ENCODE measurements at regions not wholly inside any gene's neighbourhood (a gene's known extent, or its start where the extent isn't known, plus 50 kb on each side); places are given as distances from the start of the nearest gene placed in this dataset.

DNA sequence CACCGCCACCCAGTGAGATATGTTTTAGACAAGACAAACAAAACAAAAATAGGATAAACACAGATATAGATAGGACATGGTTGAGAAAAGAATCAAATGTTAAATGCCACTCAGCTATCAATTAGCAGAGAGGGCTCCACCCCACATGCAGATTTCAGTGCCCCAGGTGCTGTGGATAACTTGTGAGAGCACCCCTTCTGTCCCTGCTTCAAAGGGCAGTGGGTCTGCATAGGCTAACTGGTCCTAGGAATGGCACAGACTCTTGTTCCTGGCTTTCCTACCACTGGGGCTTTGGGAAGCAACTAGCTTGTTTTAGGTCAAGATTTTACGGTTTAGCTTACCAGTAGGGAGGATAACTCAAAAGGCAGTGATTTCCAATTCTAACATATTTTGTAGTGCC lies 460.3 kb downstream of the TSHZ3 start:
- no peak for ATAC-seq
- no peak for DNase-seq
- intact Hi-C loops (cut with micrococcal nuclease) = no loop called here

GRCh38 chr19:30887042-30887441 lies 462.2 kb downstream of the TSHZ3 start:
- intact Hi-C loops (cut with micrococcal nuclease) = no loop called here
- DNase-seq = no peak
- no peak for ATAC-seq

DNA sequence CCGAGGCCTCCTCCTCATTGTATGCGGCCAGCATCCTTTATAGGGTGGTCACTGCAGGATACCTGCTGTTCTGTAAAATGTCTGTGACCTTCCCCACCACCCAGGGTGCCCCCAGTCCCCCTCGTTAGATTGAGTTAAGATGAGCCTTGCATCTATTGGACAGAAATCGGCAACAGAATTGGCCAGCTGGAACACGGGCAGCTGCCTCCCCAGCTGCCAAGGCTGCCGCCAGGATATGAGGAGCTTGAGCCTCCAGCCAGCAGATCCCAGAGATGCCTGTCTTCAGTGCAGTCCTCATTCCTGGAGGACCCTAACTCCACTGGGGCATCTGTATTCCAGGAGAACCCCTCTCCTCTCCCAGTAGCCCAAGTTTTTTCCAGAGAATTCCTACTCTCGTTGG lies 463.0 kb downstream of the TSHZ3 start:
- intact Hi-C loops (cut with micrococcal nuclease) = no loop called here
- no peak for DNase-seq
- ATAC-seq = no peak

- intact Hi-C loops (cut with micrococcal nuclease) = no loop called here
- no peak for ATAC-seq
- DNase-seq = no peak
Observed at GRCh38 chr19:30884146-30884812, 465.0 kb downstream of the TSHZ3 start.

DNA sequence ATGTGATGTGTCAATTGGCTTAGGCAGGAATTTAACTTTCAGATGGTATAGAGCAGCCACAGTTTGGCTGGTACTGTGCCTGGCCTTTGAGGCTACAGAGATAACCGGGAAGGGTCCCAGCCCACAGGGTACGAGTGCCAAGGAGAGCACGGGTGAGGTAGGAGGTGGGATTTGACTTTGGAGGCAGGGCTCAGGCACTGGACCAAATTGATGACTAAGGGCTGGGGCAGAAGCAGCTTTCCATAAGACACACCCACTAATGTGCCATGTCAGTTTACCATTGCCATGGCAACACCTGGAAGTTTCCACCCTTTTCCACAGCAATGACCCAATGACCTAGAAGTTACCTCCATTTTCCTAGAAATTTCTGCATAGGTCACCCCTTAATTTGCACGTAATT lies 466.2 kb downstream of the TSHZ3 start:
- ATAC-seq (no peak), DNase-seq (no peak)
- intact Hi-C loops (cut with micrococcal nuclease) = no loop called here

DNA sequence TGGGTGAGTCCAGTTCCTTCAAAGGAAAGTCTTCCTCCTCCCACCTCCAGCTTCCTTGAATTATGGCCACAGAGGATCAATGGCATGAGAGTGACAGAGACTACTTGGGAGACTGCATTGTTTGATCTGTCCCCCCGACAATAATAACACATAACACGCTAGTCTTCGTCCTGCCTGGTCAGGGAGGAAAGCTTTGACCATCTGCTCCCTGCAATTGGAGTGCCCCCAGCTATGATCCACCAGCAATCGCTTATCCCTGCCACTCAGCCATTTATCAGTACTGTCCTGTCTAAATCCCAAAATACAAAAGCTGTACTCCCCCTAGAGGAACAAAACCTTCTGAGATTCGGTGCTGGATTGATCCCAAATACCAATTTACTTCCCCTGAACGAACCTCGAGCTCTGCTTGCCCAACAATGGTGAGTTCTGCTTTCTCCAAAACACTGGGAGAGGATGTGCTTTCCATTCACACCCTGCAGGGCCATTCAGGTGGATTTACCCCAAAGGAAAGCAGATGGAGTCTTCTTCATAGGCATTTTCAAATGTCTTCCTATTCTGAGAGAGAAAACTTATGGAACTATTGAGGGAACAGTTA lies 466.7 kb downstream of the TSHZ3 start:
- no peak for ATAC-seq
- no peak for DNase-seq
- intact Hi-C loops (cut with micrococcal nuclease) = no loop called here

DNA sequence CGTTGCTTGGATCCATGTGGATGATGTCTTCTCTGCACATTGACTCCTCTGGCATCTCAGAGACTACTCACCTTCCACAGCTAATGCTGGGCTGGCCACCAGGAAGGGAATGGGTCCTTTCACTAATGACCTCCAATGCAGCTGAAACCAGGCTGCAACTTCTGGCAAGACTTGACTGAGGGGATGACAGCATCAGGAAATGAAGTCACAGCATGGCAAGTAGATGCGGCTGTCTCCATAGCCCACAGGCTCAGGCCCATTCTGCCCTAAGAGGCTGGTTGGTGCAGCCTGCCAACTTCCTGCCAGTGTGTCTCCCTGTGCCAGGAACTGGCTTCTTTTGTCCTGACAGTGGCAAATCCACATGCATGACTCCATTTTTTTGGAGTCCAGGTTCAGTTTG lies 467.3 kb downstream of the TSHZ3 start:
- DNase-seq (no peak), ATAC-seq (no peak)
- intact Hi-C loops (cut with micrococcal nuclease) = no loop called here

GRCh38 chr19:30881281-30881680 lies 468.0 kb downstream of the TSHZ3 start:
- ATAC-seq = no peak
- DNase-seq = no peak
- intact Hi-C loops (cut with micrococcal nuclease) = no loop called here

- no peak for DNase-seq
- no peak for ATAC-seq
- intact Hi-C loops (cut with micrococcal nuclease) = no loop called here
Observed at GRCh38 chr19:30880551-30880950, 468.7 kb downstream of the TSHZ3 start.

DNA sequence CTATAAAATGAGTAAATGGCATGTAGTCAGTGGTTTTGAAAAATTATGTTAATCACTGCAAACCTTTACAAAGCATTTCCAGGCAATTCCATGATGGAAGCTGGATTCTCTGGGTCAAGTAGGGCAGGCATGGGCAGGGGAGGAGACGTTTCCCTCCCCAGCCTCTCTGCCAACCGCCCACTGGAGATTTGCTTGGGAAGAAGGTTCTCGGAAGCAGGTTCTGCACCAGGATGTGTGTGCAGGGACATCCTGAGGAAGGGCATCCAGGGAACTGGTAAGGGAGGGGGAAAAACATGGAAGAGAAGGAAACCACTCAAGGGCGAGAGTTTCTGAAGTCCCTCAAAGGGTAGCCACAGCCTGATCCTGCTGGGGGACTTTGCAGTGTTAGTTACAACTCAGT lies 469.1 kb downstream of the TSHZ3 start:
- intact Hi-C loops (cut with micrococcal nuclease) = no loop called here
- DNase-seq (no peak), ATAC-seq (no peak)

- no peak for DNase-seq
- intact Hi-C loops (cut with micrococcal nuclease) = no loop called here
- no peak for ATAC-seq
Observed at GRCh38 chr19:30879736-30880135, 469.5 kb downstream of the TSHZ3 start.

DNA sequence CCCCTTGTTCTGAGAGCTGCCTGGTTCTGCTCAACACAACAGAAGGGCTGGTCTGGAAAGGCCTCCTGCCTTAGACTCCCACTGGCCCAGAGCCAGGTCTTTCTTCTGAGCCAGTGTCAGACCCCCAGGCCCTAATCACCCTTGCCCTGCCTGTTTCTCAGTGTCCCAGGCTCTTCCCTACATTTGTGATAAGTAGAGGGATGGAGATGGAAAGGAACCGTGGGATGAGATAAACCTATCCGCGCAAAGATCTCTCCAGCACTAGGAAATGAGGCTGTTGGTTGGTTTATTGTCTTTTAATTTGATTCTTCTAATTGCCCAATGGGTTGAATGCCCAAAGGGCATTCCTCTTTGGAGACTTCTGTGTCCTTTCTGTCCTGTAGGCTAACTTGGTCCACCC lies 470.0 kb downstream of the TSHZ3 start:
- ATAC-seq = no peak
- intact Hi-C loops (cut with micrococcal nuclease) = no loop called here
- DNase-seq = no peak

- intact Hi-C loops (cut with micrococcal nuclease) = no loop called here
Observed at GRCh38 chr19:30878495-30878894, 470.7 kb downstream of the TSHZ3 start.

GRCh38 chr19:30877661-30878113 lies 471.5 kb downstream of the TSHZ3 start:
- ATAC-seq = peak; percentile 49
- intact Hi-C loops (cut with micrococcal nuclease) = no loop called here
- no peak for DNase-seq

More at GRCh38 chr19:30878495-30878894, 470.7 kb downstream of the TSHZ3 start:
- DNase-seq (no peak), ATAC-seq (no peak)

DNA sequence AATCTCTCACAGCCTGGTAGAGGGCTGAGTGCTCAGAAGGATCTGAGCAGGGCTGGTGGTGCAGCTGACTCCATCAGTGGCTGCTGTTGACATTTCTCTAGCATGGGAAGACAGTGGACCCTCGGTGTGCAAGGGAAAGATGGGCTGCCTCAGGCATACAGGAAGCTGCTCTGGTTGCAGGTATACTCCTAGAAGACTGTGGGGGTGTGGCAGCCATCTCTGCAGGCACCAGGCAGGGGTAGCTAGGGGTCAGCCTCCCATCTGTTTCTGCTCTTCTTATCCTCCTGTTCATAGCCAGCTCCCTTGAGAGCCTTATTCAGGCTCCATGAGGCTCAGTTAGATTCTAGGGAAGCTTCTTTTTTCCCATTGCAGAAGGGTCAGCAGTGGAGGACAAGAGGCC lies 475.5 kb downstream of the TSHZ3 start:
- DNase-seq (no peak), ATAC-seq (no peak)
- intact Hi-C loops (cut with micrococcal nuclease) = no loop called here

DNA sequence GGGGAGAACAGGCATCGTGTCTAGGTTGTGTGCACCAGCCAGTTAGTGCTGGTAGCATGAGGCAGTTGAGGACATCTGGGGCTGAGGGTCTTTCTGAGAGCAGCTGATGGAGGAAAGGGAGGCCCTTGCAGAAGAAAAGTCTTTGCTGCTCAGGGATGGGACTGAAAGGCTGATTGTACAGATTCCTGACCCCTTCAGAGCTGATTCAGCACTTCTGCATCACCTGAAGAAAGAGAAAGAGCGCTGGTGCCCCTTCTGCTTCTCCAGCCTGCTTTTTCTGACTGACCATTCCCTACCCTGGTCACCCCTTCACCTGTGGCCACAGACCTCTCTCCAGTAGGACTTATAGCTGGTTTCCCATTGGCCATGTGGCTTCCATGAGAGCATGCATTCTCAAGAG lies 476.2 kb downstream of the TSHZ3 start:
- intact Hi-C loops (cut with micrococcal nuclease) = no loop called here

GRCh38 chr19:30871979-30872378 lies 477.3 kb downstream of the TSHZ3 start:
- ATAC-seq = no peak
- intact Hi-C loops (cut with micrococcal nuclease) = no loop called here
- no peak for DNase-seq

More for the DNA sequence above, 476.2 kb downstream of the TSHZ3 start:
- DNase-seq = no peak
- no peak for ATAC-seq

GRCh38 chr19:30870876-30871275 lies 478.4 kb downstream of the TSHZ3 start:
- intact Hi-C loops (cut with micrococcal nuclease) = no loop called here
- ATAC-seq (no peak), DNase-seq (peak; percentile 37)

DNA sequence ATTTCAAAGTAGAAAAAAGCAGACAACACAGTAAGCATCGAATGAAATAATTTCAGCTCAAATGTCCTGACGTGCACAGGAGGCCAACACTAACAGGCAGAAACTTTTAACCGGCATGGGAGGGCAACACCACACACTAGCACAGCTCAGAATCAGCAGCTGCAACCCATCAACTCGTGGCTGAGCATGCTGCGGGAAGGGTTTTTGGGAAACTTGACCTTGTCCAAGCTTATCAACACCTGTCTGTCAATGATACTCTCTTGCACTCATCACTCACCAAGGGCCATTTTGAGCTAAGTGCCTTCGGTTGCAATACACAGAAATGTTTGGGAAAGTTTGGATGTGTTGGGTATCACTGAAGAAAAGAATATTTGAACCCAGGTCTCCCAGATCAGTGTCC lies 483.7 kb downstream of the TSHZ3 start:
- ATAC-seq (no peak), DNase-seq (no peak)
- intact Hi-C loops (cut with micrococcal nuclease) = no loop called here

GRCh38 chr19:30864391-30865215 lies 484.6 kb downstream of the TSHZ3 start:
- DNase-seq (no peak), ATAC-seq (no peak)
- intact Hi-C loops (cut with micrococcal nuclease) = no loop called here

Data from left ventricle myocardium superior (tissue), 1 donor.